ENCODE measurements at regions not wholly inside any gene's neighbourhood (a gene's known extent, or its start where the extent isn't known, plus 50 kb on each side); places are given as distances from the start of the nearest gene placed in this dataset.

DNA sequence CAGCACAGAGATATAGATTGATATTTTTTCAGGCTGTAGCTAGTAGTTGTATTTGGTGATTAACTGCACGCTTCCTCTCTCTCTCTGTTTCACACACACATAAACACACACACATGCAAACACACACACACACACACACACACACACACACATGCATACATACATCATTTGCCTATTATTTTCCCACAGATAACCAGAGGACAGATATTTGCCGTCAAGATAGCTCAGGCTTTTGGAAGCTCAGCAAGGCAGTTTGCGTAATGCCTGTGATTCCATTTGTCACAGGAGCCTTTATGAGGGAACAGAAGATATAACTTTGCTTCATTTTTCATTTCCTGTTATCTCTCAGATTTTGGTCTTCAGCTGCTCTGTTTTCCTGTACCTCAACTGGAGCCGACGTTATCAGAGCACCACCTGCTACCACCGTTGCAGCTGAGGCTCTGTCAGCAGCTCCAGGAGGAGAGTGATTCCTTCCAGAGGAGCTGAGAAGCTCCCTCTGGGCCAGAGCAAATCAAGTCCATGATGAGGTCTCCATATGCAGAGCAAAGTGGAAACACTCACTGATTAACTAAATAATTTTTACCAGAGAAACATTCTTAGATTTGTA lies 341.9 kb upstream of the PIK3C3 start:
- TF ChIP-seq, protein P1, sequence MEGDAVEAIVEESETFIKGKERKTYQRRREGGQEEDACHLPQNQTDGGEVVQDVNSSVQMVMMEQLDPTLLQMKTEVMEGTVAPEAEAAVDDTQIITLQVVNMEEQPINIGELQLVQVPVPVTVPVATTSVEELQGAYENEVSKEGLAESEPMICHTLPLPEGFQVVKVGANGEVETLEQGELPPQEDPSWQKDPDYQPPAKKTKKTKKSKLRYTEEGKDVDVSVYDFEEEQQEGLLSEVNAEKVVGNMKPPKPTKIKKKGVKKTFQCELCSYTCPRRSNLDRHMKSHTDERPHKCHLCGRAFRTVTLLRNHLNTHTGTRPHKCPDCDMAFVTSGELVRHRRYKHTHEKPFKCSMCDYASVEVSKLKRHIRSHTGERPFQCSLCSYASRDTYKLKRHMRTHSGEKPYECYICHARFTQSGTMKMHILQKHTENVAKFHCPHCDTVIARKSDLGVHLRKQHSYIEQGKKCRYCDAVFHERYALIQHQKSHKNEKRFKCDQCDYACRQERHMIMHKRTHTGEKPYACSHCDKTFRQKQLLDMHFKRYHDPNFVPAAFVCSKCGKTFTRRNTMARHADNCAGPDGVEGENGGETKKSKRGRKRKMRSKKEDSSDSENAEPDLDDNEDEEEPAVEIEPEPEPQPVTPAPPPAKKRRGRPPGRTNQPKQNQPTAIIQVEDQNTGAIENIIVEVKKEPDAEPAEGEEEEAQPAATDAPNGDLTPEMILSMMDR (IDR thresholded peaks at IDR 0.05) = no peak
- TF ChIP-seq POLR2A (IDR thresholded peaks at IDR 0.05) = no peak
